Lower leg skin (tissue), 3 donors: ENCODE measurements at regions not wholly inside any gene's neighbourhood (a gene's known extent, or its start where the extent isn't known, plus 50 kb on each side); places are given as distances from the start of the nearest gene placed in this dataset.

Source experiments
- POLR2A ChIP-seq, 2 donors: fragments of 450-650 bp; IDR thresholded peaks; one replicate each; pipeline ENCODE4 v1.6.1; 2016 to 2017; ENCODE audit warnings: antibody characterized with exemption in 2 of 2, mild to moderate bottlenecking in 1 of 2, moderate library complexity in 1 of 2
- TF ChIP-seq, protein P1 (sequence below), 3 donors: fragments of 450-650 bp; IDR thresholded peaks; one replicate each; pipeline ENCODE4 v1.5.1; 2016; ENCODE audit warnings: antibody characterized with exemption in 3 of 3, mild to moderate bottlenecking in 3 of 3, moderate library complexity in 2 of 3

DNA sequence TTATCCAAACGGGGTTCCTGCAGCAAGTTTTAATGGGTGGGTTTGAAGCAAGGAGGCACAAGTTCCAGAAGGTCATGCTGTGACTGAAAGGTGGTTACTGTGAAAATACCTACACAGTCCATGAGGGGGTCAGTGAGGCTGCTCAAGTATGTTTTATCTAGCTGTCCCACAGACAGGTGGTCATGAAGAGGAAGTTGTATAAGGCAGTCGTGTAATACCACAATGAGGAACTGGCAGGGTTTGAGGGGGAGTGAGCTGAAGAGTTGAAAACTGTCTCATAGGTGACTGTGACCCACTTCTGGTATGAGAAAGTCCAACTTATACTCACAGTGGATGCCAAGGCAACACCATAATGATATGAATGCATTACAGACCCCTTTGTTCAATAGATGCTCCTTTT is 856.8 kb downstream of the OTOL1 start:
- TF ChIP-seq, protein P1, sequence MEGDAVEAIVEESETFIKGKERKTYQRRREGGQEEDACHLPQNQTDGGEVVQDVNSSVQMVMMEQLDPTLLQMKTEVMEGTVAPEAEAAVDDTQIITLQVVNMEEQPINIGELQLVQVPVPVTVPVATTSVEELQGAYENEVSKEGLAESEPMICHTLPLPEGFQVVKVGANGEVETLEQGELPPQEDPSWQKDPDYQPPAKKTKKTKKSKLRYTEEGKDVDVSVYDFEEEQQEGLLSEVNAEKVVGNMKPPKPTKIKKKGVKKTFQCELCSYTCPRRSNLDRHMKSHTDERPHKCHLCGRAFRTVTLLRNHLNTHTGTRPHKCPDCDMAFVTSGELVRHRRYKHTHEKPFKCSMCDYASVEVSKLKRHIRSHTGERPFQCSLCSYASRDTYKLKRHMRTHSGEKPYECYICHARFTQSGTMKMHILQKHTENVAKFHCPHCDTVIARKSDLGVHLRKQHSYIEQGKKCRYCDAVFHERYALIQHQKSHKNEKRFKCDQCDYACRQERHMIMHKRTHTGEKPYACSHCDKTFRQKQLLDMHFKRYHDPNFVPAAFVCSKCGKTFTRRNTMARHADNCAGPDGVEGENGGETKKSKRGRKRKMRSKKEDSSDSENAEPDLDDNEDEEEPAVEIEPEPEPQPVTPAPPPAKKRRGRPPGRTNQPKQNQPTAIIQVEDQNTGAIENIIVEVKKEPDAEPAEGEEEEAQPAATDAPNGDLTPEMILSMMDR (IDR thresholded peaks at IDR 0.05) = no peak
- TF ChIP-seq POLR2A (IDR thresholded peaks at IDR 0.05) = no peak
